Activated CD4-positive, alpha-beta T cell treated with anti-CD3 and anti-CD28 coated beads, Interleukin-2, amount 50 U/mL, for 4 hours (primary cell): ENCODE measurements at regions not wholly inside any gene's neighbourhood (a gene's known extent, or its start where the extent isn't known, plus 50 kb on each side); places are given as distances from the start of the nearest gene placed in this dataset.
"Not testable (repeated sequence)": the region's sequence is repeated elsewhere in the genome, so short reads cannot be mapped to it uniquely, and the experiment has no call there.

ENCODE experiments used
- DNase-seq, 2 experiments: peaks; one replicate each; pipeline ENCODE4 v3.0.0-alpha.2; 2020

- not testable (repeated sequence) for DNase-seq
Measured at GRCh38 chr12:90687682-90688081, 267.3 kb downstream of the CCER1 start.

GRCh38 chr12:90683871-90684270 lies 271.1 kb downstream of the CCER1 start:
- DNase-seq, result no peak

- DNase-seq, result no peak
Measured at GRCh38 chr12:90682398-90682797, 272.6 kb downstream of the CCER1 start.

GRCh38 chr12:90679674-90680073 lies 275.3 kb downstream of the CCER1 start:
- no peak for DNase-seq

GRCh38 chr12:90677552-90677951 lies 277.4 kb downstream of the CCER1 start:
- DNase-seq, result no peak

GRCh38 chr12:90677055-90677454 lies 277.9 kb downstream of the CCER1 start:
- no peak for DNase-seq

- DNase-seq, result no peak
Measured at GRCh38 chr12:90675106-90675505, 279.9 kb downstream of the CCER1 start.

GRCh38 chr12:90672081-90672480 lies 282.9 kb downstream of the CCER1 start:
- no peak for DNase-seq

- not testable (repeated sequence) for DNase-seq
Measured at GRCh38 chr12:90663949-90664348, 291.0 kb downstream of the CCER1 start.

GRCh38 chr12:90659060-90659459 lies 295.9 kb downstream of the CCER1 start:
- no peak for DNase-seq

- DNase-seq, result no peak
Measured at GRCh38 chr12:90653040-90653439, 301.9 kb downstream of the CCER1 start.

- no peak for DNase-seq
Measured at GRCh38 chr12:90652280-90652679, 302.7 kb downstream of the CCER1 start.

- DNase-seq, result no peak
Measured at GRCh38 chr12:90645181-90645580, 309.8 kb downstream of the CCER1 start.

- DNase-seq, result no peak
Measured at GRCh38 chr12:90631591-90632212, 323.3 kb downstream of the CCER1 start.

- DNase-seq, result no peak
Measured at GRCh38 chr12:90630006-90630405, 325.0 kb downstream of the CCER1 start.

- DNase-seq, result no peak
Measured at GRCh38 chr12:90628213-90628612, 326.8 kb downstream of the CCER1 start.

- no peak for DNase-seq
Measured at GRCh38 chr12:90627180-90627896, 327.6 kb downstream of the CCER1 start.

GRCh38 chr12:90622431-90622830 lies 332.5 kb downstream of the CCER1 start:
- no peak for DNase-seq

GRCh38 chr12:90621927-90622326 lies 333.0 kb downstream of the CCER1 start:
- DNase-seq, result no peak

- no peak for DNase-seq
Measured at GRCh38 chr12:90619943-90620342, 335.0 kb downstream of the CCER1 start.

GRCh38 chr12:90618586-90618985 lies 336.4 kb downstream of the CCER1 start:
- DNase-seq, result no peak

GRCh38 chr12:90611891-90612290 lies 343.1 kb downstream of the CCER1 start:
- no peak for DNase-seq

- DNase-seq, result no peak
Measured at GRCh38 chr12:90611048-90611447, 343.9 kb downstream of the CCER1 start.

- no peak for DNase-seq
Measured at GRCh38 chr12:90593596-90594295, 361.2 kb downstream of the CCER1 start.
